AG09319 (cell line): ENCODE measurements at regions not wholly inside any gene's neighbourhood (a gene's known extent, or its start where the extent isn't known, plus 50 kb on each side); places are given as distances from the start of the nearest gene placed in this dataset.

ENCODE experiments used
- DNase-seq: peaks from one replicate; pipeline ENCODE4 v3.0.0-alpha.2; 2010; ENCODE audit warnings: low read depth; ENCODE audit errors: extremely low read depth
- TF ChIP-seq, protein P1 (sequence below): IDR thresholded peaks from 2 replicates; pipeline ENCODE4 v1.5.1; 2011; ENCODE audit warnings: low read depth, mild to moderate bottlenecking, inconsistent platforms, low read length, moderate library complexity

DNA sequence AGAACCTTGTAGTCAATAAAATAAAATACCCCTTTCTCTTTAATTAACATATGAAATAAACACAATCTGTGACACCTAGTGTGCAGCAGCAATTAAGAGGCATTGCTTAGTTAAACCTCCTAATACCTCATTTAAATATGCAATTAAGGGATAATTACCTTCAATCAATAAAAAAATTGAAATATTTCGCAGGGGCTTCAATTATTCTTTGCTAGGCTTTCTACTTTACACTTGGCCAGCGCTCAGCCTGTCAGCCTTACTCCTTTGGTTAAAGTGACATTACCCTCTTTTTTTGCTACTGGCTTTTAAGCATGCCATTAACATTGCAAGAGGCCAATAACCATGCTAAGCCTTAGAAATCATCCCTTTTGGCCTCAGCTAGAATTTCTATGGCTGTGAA is 327.5 kb upstream of the ZNF521 start:
- no peak for DNase-seq
- TF ChIP-seq, protein P1, sequence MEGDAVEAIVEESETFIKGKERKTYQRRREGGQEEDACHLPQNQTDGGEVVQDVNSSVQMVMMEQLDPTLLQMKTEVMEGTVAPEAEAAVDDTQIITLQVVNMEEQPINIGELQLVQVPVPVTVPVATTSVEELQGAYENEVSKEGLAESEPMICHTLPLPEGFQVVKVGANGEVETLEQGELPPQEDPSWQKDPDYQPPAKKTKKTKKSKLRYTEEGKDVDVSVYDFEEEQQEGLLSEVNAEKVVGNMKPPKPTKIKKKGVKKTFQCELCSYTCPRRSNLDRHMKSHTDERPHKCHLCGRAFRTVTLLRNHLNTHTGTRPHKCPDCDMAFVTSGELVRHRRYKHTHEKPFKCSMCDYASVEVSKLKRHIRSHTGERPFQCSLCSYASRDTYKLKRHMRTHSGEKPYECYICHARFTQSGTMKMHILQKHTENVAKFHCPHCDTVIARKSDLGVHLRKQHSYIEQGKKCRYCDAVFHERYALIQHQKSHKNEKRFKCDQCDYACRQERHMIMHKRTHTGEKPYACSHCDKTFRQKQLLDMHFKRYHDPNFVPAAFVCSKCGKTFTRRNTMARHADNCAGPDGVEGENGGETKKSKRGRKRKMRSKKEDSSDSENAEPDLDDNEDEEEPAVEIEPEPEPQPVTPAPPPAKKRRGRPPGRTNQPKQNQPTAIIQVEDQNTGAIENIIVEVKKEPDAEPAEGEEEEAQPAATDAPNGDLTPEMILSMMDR, result no peak

- TF ChIP-seq, protein P1, result no peak
- no peak for DNase-seq
These were observed 326.3 kb upstream of the ZNF521 start for GRCh38 chr18:25678221-25678620.

- TF ChIP-seq, protein P1, result no peak
- no peak for DNase-seq
These were observed 323.3 kb upstream of the ZNF521 start for GRCh38 chr18:25675123-25675850.

GRCh38 chr18:25674183-25674582 is 322.2 kb upstream of the ZNF521 start:
- DNase-seq, result no peak
- TF ChIP-seq, protein P1, result no peak

DNA sequence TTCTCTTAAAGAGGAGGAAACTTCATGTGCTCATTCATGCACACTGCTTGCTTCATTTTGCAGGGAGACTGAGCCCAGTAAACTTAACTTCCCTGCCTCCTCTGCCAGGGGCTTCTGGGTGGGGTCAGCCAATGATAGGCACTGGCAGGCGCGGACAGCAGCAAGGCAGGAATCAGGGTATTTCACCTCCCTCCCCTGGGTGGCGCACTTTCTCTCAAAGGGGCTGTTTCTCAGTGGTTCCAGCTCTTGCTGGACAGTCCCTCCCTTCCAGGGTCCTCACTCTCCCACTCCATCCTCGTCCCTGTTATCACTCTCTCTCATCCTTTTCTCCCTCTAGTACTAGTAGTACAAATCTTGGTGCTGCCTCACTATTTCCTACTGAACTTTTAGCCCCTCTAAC is 320.5 kb upstream of the ZNF521 start:
- DNase-seq, result no peak

DNA sequence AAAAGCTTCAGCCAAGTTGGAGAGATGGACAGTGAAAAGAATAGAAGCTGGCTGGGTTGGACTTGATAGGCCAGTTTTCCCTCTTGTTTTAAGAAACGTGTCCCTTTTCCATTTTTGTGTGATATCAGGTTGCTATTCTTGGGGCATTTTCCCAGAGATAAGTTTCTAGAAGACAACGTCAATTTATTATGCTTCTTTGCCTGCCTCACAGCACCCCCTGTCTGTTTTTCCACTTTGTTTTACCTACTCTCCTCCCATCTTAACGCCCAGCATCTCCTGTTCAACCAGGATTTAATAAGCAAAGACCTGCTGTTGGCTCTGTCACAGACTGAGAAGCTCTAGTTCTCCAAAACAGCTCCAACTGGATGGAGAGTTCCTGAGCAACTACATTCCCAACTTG is 317.8 kb upstream of the ZNF521 start:
- DNase-seq, result no peak
- TF ChIP-seq, protein P1, result no peak; the same call in 1 of the 2 replicates

More for the DNA sequence above, 320.5 kb upstream of the ZNF521 start:
- TF ChIP-seq, protein P1, result no peak; the same call in 1 of the 2 replicates

- DNase-seq, result no peak
- TF ChIP-seq, protein P1, result no peak
These were observed 310.3 kb upstream of the ZNF521 start for GRCh38 chr18:25662272-25662671.
